B cell (primary cell): ENCODE measurements at regions not wholly inside any gene's neighbourhood (a gene's known extent, or its start where the extent isn't known, plus 50 kb on each side); places are given as distances from the start of the nearest gene placed in this dataset.

Source experiments
- ATAC-seq: fragments of 200-7000 bp; cut with Tn5 transposase; one replicate; pipeline ENCODE4 v1.10.0; 2021; ENCODE audit warnings: low read depth, mild to moderate bottlenecking, moderate number of reproducible peaks, moderate library complexity
- CTCF ChIA-PET: fragments of 350-600 bp; sonication (Branson Sonifier 250); formaldehyde crosslinking; loops from one replicate; lab custom pipeline; 2021; ENCODE audit warnings: antibody characterized with exemption, inconsistent platforms; lab: Charles Lee
- POLR2A ChIA-PET: fragments of 350-600 bp; sonication (Branson Sonifier 250); formaldehyde crosslinking; loops from one replicate; lab custom pipeline; 2021; ENCODE audit warnings: antibody characterized with exemption; lab: Charles Lee
- DNase-seq: peaks from one replicate; pipeline ENCODE4 v3.0.0; 2013
- H2AFZ ChIP-seq: 2 replicates; pipeline ENCODE4 v1.6.1; 2012; ENCODE audit warnings: mild to moderate bottlenecking, low read depth, low read length; ENCODE audit not compliant: insufficient read depth, poor library complexity, severe bottlenecking
- H3K27ac ChIP-seq, 2 donors: 1 replicate in 1 of 2; 2 replicates in 1 of 2; pipeline ENCODE4 v1.5.1; 2012 to 2013; ENCODE audit warnings: low read length in 2 of 2, mild to moderate bottlenecking in 2 of 2, moderate library complexity in 1 of 2
- H3K27me3 ChIP-seq, 4 experiments: fragments of 200-600 bp in 1 of 4; sonication (generic) in 1 of 4; replicated peaks in 1 of 4; 1 replicate in 2 of 4; 2 replicates in 2 of 4; pipeline versions ENCODE4 v1.6.1 to v1.7.0; 2013 to 2016; ENCODE audit warnings: low read length in 3 of 4, mild to moderate bottlenecking in 2 of 4, mixed read lengths in 1 of 4, moderate library complexity in 1 of 4; ENCODE audit not compliant: insufficient read depth in 4 of 4, control insufficient read depth in 3 of 4; ENCODE audit errors: control extremely low read depth in 1 of 4
- H3K36me3 ChIP-seq, 2 experiments: replicated peaks in 1 of 2; 1 replicate in 1 of 2; 2 replicates in 1 of 2; pipeline versions ENCODE4 v1.6.1 to v1.7.1; 2013; ENCODE audit warnings: low read length in 1 of 2; ENCODE audit not compliant: insufficient read depth in 2 of 2, control insufficient read depth in 1 of 2; ENCODE audit errors: control extremely low read depth in 1 of 2, extremely low read depth in 1 of 2
- H3K4me1 ChIP-seq, 2 donors: fragments of 200-600 bp in 1 of 2; sonication (generic) in 1 of 2; 1 replicate in 1 of 2; 2 replicates in 1 of 2; pipeline versions ENCODE4 v1.5.1 to v1.6.1; 2013 to 2017; ENCODE audit warnings: low read length in 2 of 2; ENCODE audit not compliant: control insufficient read depth in 2 of 2, insufficient read depth in 2 of 2
- H3K4me2 ChIP-seq: replicated peaks from 2 replicates; pipeline ENCODE3; 2012; ENCODE audit warnings: mild to moderate bottlenecking, low read depth, low read length; ENCODE audit not compliant: poor library complexity, severe bottlenecking
- H3K4me3 ChIP-seq, 5 experiments: fragments of 200-600 bp in 1 of 5; sonication (generic) in 1 of 5; 1 replicate in 3 of 5; 2 replicates in 2 of 5; pipeline versions ENCODE4 v1.5.1 to v1.7.0; 2011 to 2016; ENCODE audit warnings: low read length in 4 of 5, mild to moderate bottlenecking in 4 of 5, low read depth in 2 of 5, control low read depth in 1 of 5, moderate library complexity in 1 of 5; ENCODE audit not compliant: insufficient read depth in 1 of 5; ENCODE audit errors: control extremely low read depth in 1 of 5, extremely low read depth in 1 of 5
- H3K79me2 ChIP-seq: fragments of 200-600 bp; sonication (generic); one replicate; pipeline ENCODE4 v1.6.0; 2016; ENCODE audit warnings: low read length; ENCODE audit not compliant: control insufficient read depth, insufficient read depth
- H3K9ac ChIP-seq: fragments of 200-600 bp; sonication (generic); 2 replicates; pipeline ENCODE4 v1.6.1; 2017; ENCODE audit warnings: mild to moderate bottlenecking, low read length, moderate library complexity
- H3K9me3 ChIP-seq, 3 donors: one replicate each; pipeline versions ENCODE4 v1.6.1 to v1.7.1; 2013; ENCODE audit warnings: low read length in 2 of 3; ENCODE audit not compliant: control insufficient read depth in 2 of 3, insufficient read depth in 1 of 3; ENCODE audit errors: control extremely low read depth in 1 of 3
- H4K20me1 ChIP-seq: 2 replicates; pipeline ENCODE4 v1.6.0; 2012; ENCODE audit warnings: mild to moderate bottlenecking, low read length; ENCODE audit not compliant: insufficient read depth, control insufficient read depth, poor library complexity, severe bottlenecking
- H3K27ac Mint-ChIP-seq: one replicate; pipeline ENCODE4 v1.8.0; 2021; ENCODE audit warnings: mixed read lengths
- H3K27me3 Mint-ChIP-seq: one replicate; pipeline ENCODE4 v1.8.0; 2021; ENCODE audit warnings: mixed read lengths
- H3K4me1 Mint-ChIP-seq: one replicate; pipeline ENCODE4 v1.8.0; 2021; ENCODE audit warnings: mixed read lengths
- H3K4me3 Mint-ChIP-seq: one replicate; pipeline ENCODE4 v1.8.0; 2021; ENCODE audit warnings: mixed read lengths
- H3K9me3 Mint-ChIP-seq: one replicate; pipeline ENCODE4 v1.8.0; 2022; ENCODE audit warnings: mixed read lengths; ENCODE audit not compliant: insufficient read depth
- EZH2 ChIP-seq: IDR thresholded peaks from 2 replicates; pipeline ENCODE4 v1.6.1; 2012; ENCODE audit warnings: borderline replicate concordance, low read depth, mild to moderate bottlenecking, moderate library complexity, low read length; ENCODE audit not compliant: insufficient read depth, poor library complexity, severe bottlenecking
- WGBS: methylation state at CpG from one replicate; pipeline ENCODE4 v1.1.5; 2013; ENCODE audit warnings: missing lambda C conversion rate; ENCODE audit not compliant: insufficient coverage; 5-methylcytosine and 5-hydroxymethylcytosine counted together
- intact Hi-C: fragments of 100-400 bp; cut with micrococcal nuclease; formaldehyde crosslinking; loops from one replicate; pipeline ENCODE4 v1.10.0; 2022
- TF ChIP-seq, protein P1 (sequence below): fragments of 200-600 bp; IDR thresholded peaks from one replicate; pipeline ENCODE4 v1.8.0; 2022; ENCODE audit warnings: antibody characterized with exemption, mild to moderate bottlenecking

DNA sequence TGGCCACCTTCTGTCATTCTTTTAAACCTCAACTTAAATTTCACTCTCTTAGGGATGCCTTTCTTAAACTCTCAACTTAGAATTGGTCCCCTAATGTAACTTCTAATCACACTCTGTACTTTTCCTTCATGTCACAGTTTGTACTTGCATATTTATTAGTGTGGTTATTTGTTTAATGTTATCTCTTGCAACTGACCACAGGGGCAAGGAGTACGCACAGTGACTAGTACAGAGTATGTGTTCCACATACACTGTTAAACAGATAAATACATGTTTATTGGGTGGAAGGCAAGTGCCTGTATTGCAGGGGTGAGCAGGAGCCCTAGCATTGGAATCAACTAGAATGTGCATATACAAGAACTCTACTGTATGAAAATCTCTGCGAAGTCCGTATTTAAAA is 554.0 kb downstream of the INSC start:
- Mint-ChIP-seq H3K4me3 (no peak overlapping the region), H3K9me3 (no peaks in the 10 kb centered on the region), H3K27ac (no peak overlapping the region), H3K4me1 (no peaks in the 10 kb centered on the region), H3K27me3 (no peaks in the 10 kb centered on the region)
- no peak overlapping the region for H3K4me2 ChIP-seq
- H3K9ac ChIP-seq, result no peak overlapping the region
- peaks cover 0 to 3% (median 0%) of the 10 kb centered on the region in 4 experiments for H3K27me3 ChIP-seq
- no peak overlapping the region for H3K27ac ChIP-seq
- no peak overlapping the region for H3K4me3 ChIP-seq
- POLR2A ChIA-PET, result no interaction called here
- H4K20me1 ChIP-seq, result no peaks in the 10 kb centered on the region
- DNase-seq, result no peak
- ATAC-seq, result no peak
- intact Hi-C loops, result no loop called here
- WGBS, result no CpG with 5 or more reads among the region's 3 CpGs
- no peaks in the 10 kb centered on the region for H3K36me3 ChIP-seq
- H3K9me3 ChIP-seq, result peaks cover 0 to 7% (median 0%) of the 10 kb centered on the region in 3 donors
- no peaks in the 10 kb centered on the region for H3K4me1 ChIP-seq
- CTCF ChIA-PET, result no interaction called here
- H3K79me2 ChIP-seq, result no peaks in the 10 kb centered on the region
- no peak for TF ChIP-seq EZH2
- TF ChIP-seq, protein P1, sequence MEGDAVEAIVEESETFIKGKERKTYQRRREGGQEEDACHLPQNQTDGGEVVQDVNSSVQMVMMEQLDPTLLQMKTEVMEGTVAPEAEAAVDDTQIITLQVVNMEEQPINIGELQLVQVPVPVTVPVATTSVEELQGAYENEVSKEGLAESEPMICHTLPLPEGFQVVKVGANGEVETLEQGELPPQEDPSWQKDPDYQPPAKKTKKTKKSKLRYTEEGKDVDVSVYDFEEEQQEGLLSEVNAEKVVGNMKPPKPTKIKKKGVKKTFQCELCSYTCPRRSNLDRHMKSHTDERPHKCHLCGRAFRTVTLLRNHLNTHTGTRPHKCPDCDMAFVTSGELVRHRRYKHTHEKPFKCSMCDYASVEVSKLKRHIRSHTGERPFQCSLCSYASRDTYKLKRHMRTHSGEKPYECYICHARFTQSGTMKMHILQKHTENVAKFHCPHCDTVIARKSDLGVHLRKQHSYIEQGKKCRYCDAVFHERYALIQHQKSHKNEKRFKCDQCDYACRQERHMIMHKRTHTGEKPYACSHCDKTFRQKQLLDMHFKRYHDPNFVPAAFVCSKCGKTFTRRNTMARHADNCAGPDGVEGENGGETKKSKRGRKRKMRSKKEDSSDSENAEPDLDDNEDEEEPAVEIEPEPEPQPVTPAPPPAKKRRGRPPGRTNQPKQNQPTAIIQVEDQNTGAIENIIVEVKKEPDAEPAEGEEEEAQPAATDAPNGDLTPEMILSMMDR, result no peak
- no peak overlapping the region for H2AFZ ChIP-seq

DNA sequence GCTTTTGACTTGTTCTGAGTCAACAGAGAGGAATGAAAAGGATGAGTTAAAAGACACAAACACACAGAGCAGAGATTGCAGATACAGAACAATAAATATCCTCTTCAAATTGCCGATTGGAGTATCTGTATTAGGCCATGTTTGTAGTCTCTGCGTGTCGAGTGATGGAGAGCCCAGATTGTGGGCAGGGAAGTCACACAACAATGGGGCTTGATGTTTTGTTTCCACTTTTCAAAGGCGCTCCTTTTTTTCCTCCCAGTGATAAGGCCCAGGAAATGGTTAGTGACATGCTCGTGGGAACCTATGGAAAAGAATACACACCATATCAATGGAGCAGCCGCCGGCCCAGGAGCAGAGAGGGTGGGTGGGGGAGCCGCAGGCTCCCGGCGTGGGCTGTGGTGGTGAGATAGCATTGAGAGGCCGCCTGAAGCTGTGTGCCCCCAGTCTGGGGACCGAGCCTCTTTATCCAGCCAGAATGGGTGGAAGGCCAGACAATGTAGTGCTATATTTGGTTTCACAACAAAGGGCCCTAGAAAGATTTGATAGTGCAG is 555.9 kb downstream of the INSC start:
- Histone ChIP-seq H3K27me3 (peaks cover 0 to 3% (median 0%) of the 10 kb centered on the region in 4 experiments), H2AFZ (no peak overlapping the region), H3K79me2 (no peaks in the 10 kb centered on the region), H3K4me2 (no peak overlapping the region), H3K9me3 (peaks cover 0 to 4% (median 0%) of the 10 kb centered on the region in 3 donors), H3K4me1 (no peaks in the 10 kb centered on the region), H3K27ac (no peak overlapping the region), H3K36me3 (no peaks in the 10 kb centered on the region), H3K4me3 (no peak overlapping the region), H4K20me1 (no peaks in the 10 kb centered on the region), H3K9ac (no peak overlapping the region)
- peaks cover 5% of the 10 kb centered on the region for H3K27me3 Mint-ChIP-seq
- POLR2A ChIA-PET, result no interaction called here
- WGBS, result 58% methylated on average over 7 of the region's 12 CpGs
- no peak overlapping the region for H3K27ac Mint-ChIP-seq
- no peak overlapping the region for H3K4me3 Mint-ChIP-seq
- CTCF ChIA-PET, result no interaction called here
- DNase-seq (no peak), ATAC-seq (no peak)
- H3K4me1 Mint-ChIP-seq, result no peaks in the 10 kb centered on the region
- intact Hi-C loops, result no loop called here
- no peaks in the 10 kb centered on the region for H3K9me3 Mint-ChIP-seq
- no peak for TF ChIP-seq EZH2
- TF ChIP-seq, protein P1, result no peak
